ENCODE measurements at regions not wholly inside any gene's neighbourhood (a gene's known extent, or its start where the extent isn't known, plus 50 kb on each side); places are given as distances from the start of the nearest gene placed in this dataset.
A peak's percentile ranks its signal among the peaks of the same experiment; 100 is the strongest.

GRCh38 chr2:153109793-153110192, 368.8 kb downstream of the RPRM start (continued):
- no peak for TF ChIP-seq SRSF9 (IDR thresholded peaks at IDR 0.05; ENCODE audit: borderline replicate concordance, insufficient read depth, low read depth, low read length, poor library complexity, severe bottlenecking)
- TF ChIP-seq DMTF1 (CRISPR knock-in tag; IDR thresholded peaks at IDR 0.05): no peak
- TF ChIP-seq ZNF24 (IDR thresholded peaks at IDR 0.05): no peak
- TF ChIP-seq GPBP1L1 (CRISPR knock-in tag; IDR thresholded peaks at IDR 0.05): no peak

GRCh38 chr2:153106802-153107477, 371.6 kb downstream of the RPRM start:
- no peaks in the 10 kb centered on the region for H3K4me1 ChIP-seq (ENCODE audit: insufficient read depth, low read length)
- peak overlapping the region in 1 of 3 experiments; percentile 23; a peak in 1 of 6 replicates for H3K4me3 ChIP-seq (replicated peaks in 1 of 3; ENCODE audit: insufficient read depth in 1 of 3, low read depth in 2 of 3, low read length in 3 of 3)
- H3K27ac ChIP-seq (ENCODE audit: extremely low read length, insufficient read depth, low read length): no peak overlapping the region
- FAIRE-seq (no peak), ATAC-seq (no peak), DNase-seq (ENCODE audit: low spot score) (no peak)
- no peak overlapping the region for H3K9ac ChIP-seq (ENCODE audit: insufficient read depth, low read depth, low read length)
- no peak overlapping the region for H3K4me2 ChIP-seq (ENCODE audit: low read depth, low read length)
- BruUV-seq (replicated peaks): no TSS peak
- ChIA-PET POLR2A (no interaction called here), CTCF (ENCODE audit: low intra/inter-chr PET ratio, low total read pairs) (no interaction called here)
- no peaks in the 10 kb centered on the region for H4K20me1 ChIP-seq (ENCODE audit: insufficient read depth, low read length)
- H3K36me3 ChIP-seq (replicated peaks in 1 of 2; ENCODE audit: control insufficient read depth in 1 of 2, insufficient read depth in 2 of 2, low read length in 2 of 2): no peaks in the 10 kb centered on the region
- H3K27me3 ChIP-seq (ENCODE audit: control insufficient read depth in 1 of 2, insufficient read depth in 2 of 2, low read length in 2 of 2): no peaks in the 10 kb centered on the region
- in situ Hi-C loops (cut with HindIII; ENCODE audit: extremely low pct_ligation_motif_present, low pct_unique_long_range_greater_than_20kb): no loop called here
- intact Hi-C loops (cut with micrococcal nuclease; ENCODE audit: unreplicated experiment): no loop called here
- TF ChIP-seq ZKSCAN8 (CRISPR knock-in tag; IDR thresholded peaks at IDR 0.05; ENCODE audit: borderline replicate concordance): no peak
- no peak for TF ChIP-seq AGO2 (optimal IDR thresholded peaks at IDR 0.05; ENCODE audit: low read depth, low read length)
- no peak for TF ChIP-seq YEATS2 (CRISPR knock-in tag; IDR thresholded peaks at IDR 0.05; ENCODE audit: borderline replicate concordance)
- no peak for TF ChIP-seq FOXA1 (IDR thresholded peaks at IDR 0.05)
- TF ChIP-seq FOXA1 (CRISPR knock-in tag; IDR thresholded peaks at IDR 0.05): no peak
- TF ChIP-seq ZNF572 (CRISPR knock-in tag; IDR thresholded peaks at IDR 0.05): no peak
- no peak for TF ChIP-seq ATAD3A (CRISPR knock-in tag; IDR thresholded peaks at IDR 0.05)
- no peak for TF ChIP-seq GABPA (IDR thresholded peaks at IDR 0.05; ENCODE audit: low read depth, low read length)
- TF ChIP-seq GABPA (CRISPR knock-in tag; IDR thresholded peaks at IDR 0.05; ENCODE audit: low read depth): no peak
- TF ChIP-seq GLI4 (CRISPR knock-in tag; IDR thresholded peaks at IDR 0.05; ENCODE audit: borderline replicate concordance): no peak
- no peak for TF ChIP-seq MAX (IDR thresholded peaks at IDR 0.05)
- no peak for TF ChIP-seq MYC (CRISPR knock-in tag; IDR thresholded peaks at IDR 0.05; ENCODE audit: borderline replicate concordance)
- no peak for TF ChIP-seq PAX8 (CRISPR knock-in tag; IDR thresholded peaks at IDR 0.05; ENCODE audit: borderline replicate concordance)
- H3K9me3 ChIP-seq (ENCODE audit: low read length): no peaks in the 10 kb centered on the region
- H3K79me2 ChIP-seq (ENCODE audit: insufficient read depth, low read length): no peaks in the 10 kb centered on the region
- H2AFZ ChIP-seq (ENCODE audit: low read length): no peak overlapping the region
- WGBS (ENCODE audit: low lambda C conversion rate): 0% methylated on average over 1 of the region's 1 CpG

All from HepG2 (cell line).